HepG2 (cell line): ENCODE measurements at regions not wholly inside any gene's neighbourhood (a gene's known extent, or its start where the extent isn't known, plus 50 kb on each side); places are given as distances from the start of the nearest gene placed in this dataset.

ENCODE experiments used
- BCL6 ChIP-seq: IDR thresholded peaks from 2 replicates; pipeline ENCODE4 v1.6.1; 2016; ENCODE audit warnings: missing genetic modification reagents, missing compliant biosample characterization
- CEBPB ChIP-seq: IDR thresholded peaks from 2 replicates; pipeline ENCODE4 v1.6.1; 2011; ENCODE audit warnings: low read depth, low read length, improper control_type of control experiment, borderline replicate concordance
- FOSL2 ChIP-seq: sonication (generic); formaldehyde crosslinking; IDR thresholded peaks from 2 replicates; pipeline ENCODE4 v1.4.0; 2020; ENCODE audit warnings: missing genetic modification reagents
- FOXP4 ChIP-seq: sonication (generic); formaldehyde crosslinking; IDR thresholded peaks from 2 replicates; pipeline ENCODE4 v1.4.0; 2020; ENCODE audit warnings: missing genetic modification reagents
- HIC2 ChIP-seq: sonication (generic); formaldehyde crosslinking; IDR thresholded peaks from 2 replicates; pipeline ENCODE4 v1.9.0; 2022; ENCODE audit warnings: low read depth, missing genetic modification reagents
- HOXA3 ChIP-seq: sonication (generic); formaldehyde crosslinking; IDR thresholded peaks from 2 replicates; pipeline ENCODE4 v1.5.0; 2020; ENCODE audit warnings: missing genetic modification reagents
- NR2F2 ChIP-seq: IDR thresholded peaks from 2 replicates; pipeline ENCODE4 v1.6.1; 2012; ENCODE audit warnings: low read depth, inconsistent platforms, borderline replicate concordance
- PAXIP1 ChIP-seq: sonication (generic); formaldehyde crosslinking; conservative IDR thresholded peaks from 2 replicates; pipeline ENCODE4 v1.4.0; 2020; ENCODE audit warnings: mild to moderate bottlenecking, missing genetic modification reagents, moderate library complexity
- SAFB2 ChIP-seq: sonication (generic); formaldehyde crosslinking; IDR thresholded peaks from 2 replicates; pipeline ENCODE4 v1.5.1; 2020; ENCODE audit warnings: missing genetic modification reagents, low read depth, mild to moderate bottlenecking, borderline replicate concordance
- SOX13 ChIP-seq, 3 experiments: fragments of 450-650 bp in 1 of 3; sonication (generic) in 1 of 3; formaldehyde crosslinking in 1 of 3; IDR thresholded peaks in 2 of 3; conservative IDR thresholded peaks in 1 of 3; 2 replicates each; pipeline versions ENCODE4 v1.5.0 to v1.6.1; 2016 to 2020; ENCODE audit warnings: antibody characterized with exemption in 1 of 3, mild to moderate bottlenecking in 1 of 3, missing compliant biosample characterization in 1 of 3, missing genetic modification reagents in 1 of 3, moderate library complexity in 1 of 3
- ZFP36L1 ChIP-seq: sonication (generic); formaldehyde crosslinking; IDR thresholded peaks from 2 replicates; pipeline ENCODE4 v1.8.0; 2022; ENCODE audit warnings: mild to moderate bottlenecking, missing genetic modification reagents, moderate library complexity
- ZFX ChIP-seq: sonication (generic); formaldehyde crosslinking; IDR thresholded peaks from 2 replicates; pipeline ENCODE4 v1.4.0; 2020; ENCODE audit warnings: mild to moderate bottlenecking, low read depth, missing genetic modification reagents, moderate library complexity
- ZKSCAN1 ChIP-seq: fragments of 150-350 bp; IDR thresholded peaks from 2 replicates; pipeline ENCODE4 v1.6.1; 2014; ENCODE audit warnings: low read length
- ZNF101 ChIP-seq: sonication (generic); formaldehyde crosslinking; IDR thresholded peaks from 2 replicates; pipeline ENCODE4 v1.4.0; 2020; ENCODE audit warnings: mild to moderate bottlenecking, low read depth, missing genetic modification reagents, borderline replicate concordance
- ZNF616 ChIP-seq: sonication (generic); formaldehyde crosslinking; IDR thresholded peaks from 2 replicates; pipeline ENCODE4 v1.5.0; 2020; ENCODE audit warnings: low read depth, mild to moderate bottlenecking, missing genetic modification reagents
- ZNF878 ChIP-seq: sonication (generic); formaldehyde crosslinking; IDR thresholded peaks from 2 replicates; pipeline ENCODE4 v1.8.1; 2023; ENCODE audit warnings: mild to moderate bottlenecking, missing genetic modification reagents, moderate library complexity
- ZUFSP ChIP-seq: sonication (generic); formaldehyde crosslinking; IDR thresholded peaks from 2 replicates; pipeline ENCODE4 v1.9.0; 2021; ENCODE audit warnings: missing genetic modification reagents, mild to moderate bottlenecking, borderline replicate concordance
- TF ChIP-seq, protein P1 (sequence below), 2 experiments: fragments of 450-650 bp in 1 of 2; sonication (generic) in 1 of 2; formaldehyde crosslinking; IDR thresholded peaks; 2 replicates each; pipeline versions ENCODE4 v1.5.0 to v1.8.0; 2020 to 2022; ENCODE audit warnings: mild to moderate bottlenecking in 1 of 2, missing genetic modification reagents in 1 of 2

DNA sequence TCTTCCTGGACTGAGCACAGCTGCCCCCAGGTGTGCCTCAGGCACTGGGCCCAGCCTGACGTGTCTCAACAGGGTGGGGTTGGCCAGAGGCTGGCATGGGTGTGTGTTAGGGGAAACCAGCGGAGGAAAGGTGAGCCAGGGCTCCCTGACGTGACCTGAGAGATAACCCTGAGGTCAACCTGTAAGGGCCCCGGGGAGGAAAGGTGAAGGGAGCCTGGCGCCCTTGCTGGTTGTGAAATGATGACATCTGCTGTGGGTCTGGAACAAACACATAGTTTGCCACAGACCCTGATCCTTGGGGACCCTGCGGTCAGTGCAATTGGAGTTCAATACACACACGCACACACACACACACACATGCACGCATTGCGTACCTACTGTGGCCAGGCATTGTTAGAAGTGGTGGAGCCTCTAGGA, 100.2 kb upstream of the TLE3 start (continued):
- TF ChIP-seq ZUFSP (CRISPR knock-in tag) (no peak), ZFX (peak; percentile 37; the same call in 1 of the 2 replicates), FOSL2 (CRISPR knock-in tag) (0 out of 2 replicates have a peak, but pooled peaks have one; percentile 5), ZNF878 (no peak), HOXA3 (CRISPR knock-in tag) (peak; percentile 23; the same call in 1 of the 2 replicates), CEBPB (peak; percentile 47; the same call in 1 of the 2 replicates), ZFP36L1 (CRISPR knock-in tag) (no peak), HIC2 (CRISPR knock-in tag) (peak; percentile 74; the same call in 1 of the 2 replicates), ZNF101 (CRISPR knock-in tag) (no peak), PAXIP1 (CRISPR knock-in tag) (peak; percentile 48; the same call in 1 of the 2 replicates), SAFB2 (CRISPR knock-in tag) (no peak), SOX13 (IDR thresholded peaks at IDR 0.05) (no peak), SOX13 (CRISPR knock-in tag; conservative IDR thresholded peaks at IDR 0.05 in 1 of 2, IDR thresholded peaks at IDR 0.05 in 1 of 2) (peak in 1 of 2 experiments; percentile 22; a peak in 1 of 4 replicates), ZNF616 (CRISPR knock-in tag) (no peak), NR2F2 (peak; percentile 88), BCL6 (CRISPR knock-in tag) (peak; percentile 79), ZKSCAN1 (peak; percentile 71), FOXP4 (0 out of 2 replicates have a peak, but pooled peaks have one; percentile 34)
- TF ChIP-seq, protein P1, sequence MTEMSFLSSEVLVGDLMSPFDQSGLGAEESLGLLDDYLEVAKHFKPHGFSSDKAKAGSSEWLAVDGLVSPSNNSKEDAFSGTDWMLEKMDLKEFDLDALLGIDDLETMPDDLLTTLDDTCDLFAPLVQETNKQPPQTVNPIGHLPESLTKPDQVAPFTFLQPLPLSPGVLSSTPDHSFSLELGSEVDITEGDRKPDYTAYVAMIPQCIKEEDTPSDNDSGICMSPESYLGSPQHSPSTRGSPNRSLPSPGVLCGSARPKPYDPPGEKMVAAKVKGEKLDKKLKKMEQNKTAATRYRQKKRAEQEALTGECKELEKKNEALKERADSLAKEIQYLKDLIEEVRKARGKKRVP (CRISPR knock-in tag; IDR thresholded peaks at IDR 0.05), result peak in 1 of 2 experiments; percentile 31; a peak in 1 of 4 replicates
